Aorta (tissue), 5 donors: ENCODE measurements at regions not wholly inside any gene's neighbourhood (a gene's known extent, or its start where the extent isn't known, plus 50 kb on each side); places are given as distances from the start of the nearest gene placed in this dataset.

Experiments
- ATAC-seq: fragments of 200-7000 bp; cut with Tn5 transposase; one replicate; pipeline ENCODE4 v1.9.1; 2022; ENCODE audit warnings: moderate library complexity; ENCODE audit not compliant: low FRiP score
- DNase-seq, 2 donors: peaks; one replicate each; pipeline ENCODE4 v3.0.0-alpha.2; 2020
- H3K27ac ChIP-seq, 2 donors: one replicate each; pipeline ENCODE4 v1.5.1; 2013; ENCODE audit warnings: low read length in 2 of 2, mild to moderate bottlenecking in 2 of 2, moderate library complexity in 2 of 2, control low read depth in 1 of 2, inconsistent platforms in 1 of 2, low read depth in 1 of 2
- H3K27me3 ChIP-seq, 2 donors: one replicate each; pipeline ENCODE4 v1.6.1; 2013; ENCODE audit warnings: control low read depth in 1 of 2, low read length in 1 of 2, mild to moderate bottlenecking in 1 of 2, moderate library complexity in 1 of 2; ENCODE audit not compliant: insufficient read depth in 2 of 2, control insufficient read depth in 1 of 2
- H3K36me3 ChIP-seq, 2 donors: one replicate each; pipeline ENCODE4 v1.6.1; 2013; ENCODE audit warnings: control low read depth in 1 of 2, low read length in 1 of 2, mild to moderate bottlenecking in 1 of 2; ENCODE audit not compliant: insufficient read depth in 2 of 2, control insufficient read depth in 1 of 2
- H3K4me1 ChIP-seq, 2 donors: one replicate each; pipeline ENCODE4 v1.6.1; 2013; ENCODE audit warnings: low read length in 2 of 2, control low read depth in 1 of 2, mild to moderate bottlenecking in 1 of 2, moderate library complexity in 1 of 2; ENCODE audit not compliant: insufficient read depth in 2 of 2, control insufficient read depth in 1 of 2
- H3K4me3 ChIP-seq, 2 donors: one replicate each; pipeline ENCODE4 v1.5.1; 2013; ENCODE audit warnings: low read length in 2 of 2, control low read depth in 1 of 2, mild to moderate bottlenecking in 1 of 2
- H3K9me3 ChIP-seq: one replicate; pipeline ENCODE4 v1.6.1; 2013; ENCODE audit warnings: mild to moderate bottlenecking, low read length; ENCODE audit not compliant: control insufficient read depth
- WGBS, 2 donors: extraction: QIAGEN DNeasy Blood & Tissue Kit; methylation state at CpG; one replicate each; pipeline ENCODE4 v1.1.7; 2013; 5-methylcytosine and 5-hydroxymethylcytosine counted together
- intact Hi-C, 2 donors: fragments of 100-400 bp; cut with DNase I; formaldehyde crosslinking; loops; one replicate each; pipeline versions ENCODE4 v1.14.2 to v1.15.0; 2022
- donor health status: healthy with polysubstance abuse.
- donor health status: Bipolar disorder and iron deficiency.
- donor health status: DM: no; HTN: no; CAD: no.
- donor health status: DM: no; HTN: no; CAD: no.
- donor health status: DM: yes; HTN: yes; CAD: no.

DNA sequence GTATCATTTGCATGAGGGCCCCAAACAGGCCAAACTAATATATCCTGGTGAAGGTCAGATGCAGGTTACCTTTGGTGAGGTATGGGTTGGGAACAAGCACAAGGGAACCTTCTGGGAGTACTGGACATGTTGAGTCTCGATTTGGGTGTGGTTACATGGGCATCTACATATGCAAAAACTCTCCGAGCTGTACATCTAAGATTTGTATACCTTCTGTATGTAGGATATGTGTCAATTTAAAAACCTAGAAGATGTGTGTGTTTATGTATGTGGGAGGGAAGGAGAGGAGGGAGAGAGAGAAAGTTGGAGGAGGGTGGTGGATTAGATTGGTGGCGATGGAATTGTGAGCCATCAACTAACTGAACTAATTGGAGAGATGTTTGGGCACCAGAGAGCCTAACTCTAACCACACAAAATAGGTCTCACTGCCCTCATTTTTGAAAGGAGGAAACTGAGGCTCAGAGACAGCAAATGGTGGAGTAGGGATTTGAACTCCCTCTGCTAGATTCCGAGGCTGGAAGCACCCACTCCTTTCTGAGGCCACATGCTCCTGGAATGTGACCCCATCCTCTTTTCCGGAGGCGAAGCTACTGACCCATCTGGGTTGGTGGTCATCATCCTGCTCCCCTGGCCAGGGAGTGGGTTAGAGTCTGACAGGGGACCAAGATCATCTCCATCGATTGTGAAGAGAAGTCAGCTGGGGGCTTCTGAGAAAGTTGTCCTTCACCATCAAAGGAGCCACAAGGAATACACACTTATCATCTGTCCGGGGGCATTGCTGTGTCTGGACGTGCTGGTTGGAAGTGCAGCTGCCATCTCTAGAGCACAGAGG, 107.3 kb upstream of the MYCN start:
- 86 to 87% methylated on average over 9 of the region's 9 CpGs for WGBS, 2 donors
- DNase-seq (no peak), ATAC-seq (no peak)
- Histone ChIP-seq H3K27me3 (no peaks in the 10 kb centered on the region), H3K4me1 (no peaks in the 10 kb centered on the region), H3K36me3 (no peaks in the 10 kb centered on the region), H3K27ac (no peak overlapping the region), H3K4me3 (no peak overlapping the region), H3K9me3 (peaks cover 2% of the 10 kb centered on the region)
- intact Hi-C loops: no loop called here

DNA sequence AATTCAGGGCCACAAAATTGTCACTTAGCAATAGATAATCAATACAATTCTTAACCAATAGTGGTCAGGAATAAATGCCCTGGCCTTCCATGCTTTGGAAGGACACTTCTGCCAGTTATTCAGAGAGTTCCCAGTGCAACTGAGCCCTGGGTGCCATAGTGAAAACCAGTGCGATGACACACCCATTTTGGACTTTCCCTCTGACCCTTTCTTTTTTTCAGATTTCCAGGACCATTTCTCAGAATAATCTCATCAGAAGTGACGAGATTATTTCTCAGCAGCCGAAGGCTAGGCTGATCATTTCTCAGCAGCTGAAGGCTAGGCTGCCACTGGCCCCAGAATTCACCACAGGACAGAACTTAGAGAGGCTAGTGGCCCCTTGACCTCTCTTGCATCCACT, 106.6 kb upstream of the MYCN start:
- no peaks in the 10 kb centered on the region for H3K27me3 ChIP-seq
- ATAC-seq: no peak
- H3K4me1 ChIP-seq: no peaks in the 10 kb centered on the region
- H3K4me3 ChIP-seq: no peak overlapping the region
- intact Hi-C loops: no loop called here
- no peak for DNase-seq
- peaks cover 2% of the 10 kb centered on the region for H3K9me3 ChIP-seq
- 81 to 83% methylated on average over 3 of the region's 3 CpGs for whole genome bisulfite sequencing, 2 donors
- H3K27ac ChIP-seq: no peak overlapping the region
- no peaks in the 10 kb centered on the region for H3K36me3 ChIP-seq

GRCh38 chr2:15834381-15835031, 105.8 kb upstream of the MYCN start:
- 74 to 76% methylated on average over 7 of the region's 7 CpGs for WGBS, 2 donors
- ATAC-seq (no peak), DNase-seq (no peak)
- H3K36me3 ChIP-seq: no peaks in the 10 kb centered on the region
- H3K4me3 ChIP-seq: no peak overlapping the region
- no peaks in the 10 kb centered on the region for H3K27me3 ChIP-seq
- intact Hi-C loops: no loop called here
- no peaks in the 10 kb centered on the region for H3K4me1 ChIP-seq
- no peak overlapping the region for H3K27ac ChIP-seq
- peaks cover 2% of the 10 kb centered on the region for H3K9me3 ChIP-seq

DNA sequence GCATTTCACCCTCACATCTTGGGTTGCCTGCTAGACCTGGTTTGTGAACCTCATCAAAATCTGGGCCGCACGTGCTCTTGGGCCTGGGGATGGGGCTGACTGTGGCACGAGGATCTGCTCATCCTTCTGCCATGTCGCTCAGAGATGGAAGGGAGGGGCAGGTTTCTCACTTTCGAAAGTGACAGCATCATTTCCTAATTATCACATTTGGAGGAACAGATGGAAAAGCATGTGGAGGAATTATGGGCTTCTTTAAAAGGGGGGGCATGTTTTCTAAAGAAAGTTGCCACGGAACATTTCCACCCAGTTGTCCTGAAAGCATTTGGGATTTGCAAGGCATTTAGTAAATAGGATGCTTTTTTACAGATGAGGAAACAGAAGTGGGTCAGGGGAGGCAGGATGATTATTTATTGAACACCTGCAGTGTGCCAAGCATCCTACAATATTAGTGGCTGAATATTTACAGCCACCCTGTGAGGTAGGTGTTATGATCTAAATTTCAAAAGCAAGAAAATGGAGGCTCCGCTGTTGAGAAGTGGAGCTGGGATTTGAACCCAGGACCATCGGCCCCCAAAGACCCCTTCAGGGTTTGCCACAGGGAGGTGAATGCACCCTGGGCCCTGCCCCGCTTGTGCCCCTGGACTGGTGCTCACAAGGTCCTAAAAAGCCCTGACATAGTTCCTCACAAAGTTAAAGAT, 104.2 kb upstream of the MYCN start:
- H3K27me3 ChIP-seq: no peaks in the 10 kb centered on the region
- intact Hi-C loops: no loop called here
- DNase-seq (no peak), ATAC-seq (no peak)
- H3K9me3 ChIP-seq: peaks cover 2% of the 10 kb centered on the region
- WGBS, 2 donors: 89 to 91% methylated on average over 9 of the region's 9 CpGs
- no peak overlapping the region for H3K27ac ChIP-seq
- no peaks in the 10 kb centered on the region for H3K36me3 ChIP-seq
- no peak overlapping the region for H3K4me3 ChIP-seq
- no peaks in the 10 kb centered on the region for H3K4me1 ChIP-seq

- 89 to 90% methylated on average over 13 of the region's 13 CpGs for WGBS, 2 donors
- DNase-seq (no peak), ATAC-seq (no peak)
- Histone ChIP-seq H3K27me3 (no peaks in the 10 kb centered on the region), H3K4me1 (no peaks in the 10 kb centered on the region), H3K36me3 (no peaks in the 10 kb centered on the region), H3K27ac (no peak overlapping the region), H3K4me3 (no peak overlapping the region), H3K9me3 (peaks cover 2% of the 10 kb centered on the region)
- intact Hi-C loops: no loop called here
These were observed 103.4 kb upstream of the MYCN start for GRCh38 chr2:15836689-15837610.

DNA sequence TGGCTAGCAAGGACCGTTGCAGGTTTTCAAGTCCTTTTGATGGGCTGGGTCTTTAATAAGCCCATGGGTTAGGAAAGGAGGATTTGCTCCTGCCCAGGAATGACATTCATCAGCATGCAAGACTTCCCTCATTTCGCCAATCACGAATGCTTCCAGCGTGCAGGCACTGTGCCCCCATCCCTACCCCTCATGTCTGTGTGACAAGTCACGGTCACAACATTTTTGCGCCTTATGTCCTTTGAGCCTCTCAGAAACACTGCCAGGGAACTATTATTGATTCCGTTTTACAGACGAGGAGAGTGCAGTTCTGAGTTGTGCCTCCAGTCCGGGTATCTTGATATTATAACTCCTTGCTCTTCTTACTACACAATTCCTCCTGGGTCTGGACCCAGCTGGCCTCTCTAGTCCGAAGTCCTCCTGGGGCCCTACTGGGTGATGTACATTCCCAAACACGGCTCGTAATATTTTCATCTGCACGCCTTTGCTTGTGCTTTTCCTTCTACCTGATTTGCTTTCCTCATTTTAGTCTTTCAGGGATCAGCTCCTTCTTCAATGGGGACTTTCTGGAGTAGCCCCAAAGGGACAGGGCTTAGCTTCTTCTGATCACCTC, 101.8 kb upstream of the MYCN start:
- Histone ChIP-seq H3K36me3 (no peaks in the 10 kb centered on the region), H3K9me3 (peaks cover 2% of the 10 kb centered on the region), H3K27me3 (no peaks in the 10 kb centered on the region), H3K27ac (no peak overlapping the region), H3K4me3 (no peak overlapping the region), H3K4me1 (no peaks in the 10 kb centered on the region)
- 87% methylated on average over 13 of the region's 13 CpGs for WGBS, 2 donors
- ATAC-seq: no peak
- no peak for DNase-seq
- intact Hi-C loops: no loop called here

GRCh38 chr2:15839426-15840124, 100.8 kb upstream of the MYCN start:
- DNase-seq: no peak
- 76 to 84% methylated on average over 9 of the region's 9 CpGs for WGBS, 2 donors
- Histone ChIP-seq H3K4me1 (no peaks in the 10 kb centered on the region), H3K27me3 (no peaks in the 10 kb centered on the region), H3K4me3 (no peak overlapping the region), H3K36me3 (no peaks in the 10 kb centered on the region), H3K27ac (no peak overlapping the region), H3K9me3 (peaks cover 2% of the 10 kb centered on the region)
- intact Hi-C loops: no loop called here
- ATAC-seq: no peak
